ENCODE measurements at regions not wholly inside any gene's neighbourhood (a gene's known extent, or its start where the extent isn't known, plus 50 kb on each side); places are given as distances from the start of the nearest gene placed in this dataset.

DNA sequence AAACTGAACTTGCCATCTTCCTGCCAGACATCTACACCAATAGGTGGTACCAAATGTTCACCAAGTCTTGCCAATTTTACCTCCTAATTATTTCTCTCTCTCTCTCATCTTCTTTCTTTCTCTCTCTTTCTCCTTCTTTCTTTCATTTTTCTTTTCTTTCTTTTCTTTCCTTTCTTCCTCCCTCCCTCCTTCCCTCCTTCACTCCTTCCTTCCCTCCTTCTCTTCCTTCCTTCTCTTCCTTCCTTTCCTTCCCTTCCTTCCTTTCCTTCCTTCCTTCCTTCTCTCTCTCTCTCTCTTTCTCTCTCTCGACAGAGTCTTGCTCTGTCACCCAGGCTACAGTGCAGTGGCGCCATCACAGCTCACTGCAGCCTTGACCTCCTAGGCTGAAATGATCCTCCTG, 55.4 kb upstream of the PSMA6 start:
- no peak for TF ChIP-seq CTCF (tag by site-specific recombination; IDR thresholded peaks at IDR 0.05)
- TF ChIP-seq ZNF26 (tag by site-specific recombination; IDR thresholded peaks at IDR 0.05): no peak
- no peak for TF ChIP-seq ZNF707 (tag by site-specific recombination; IDR thresholded peaks at IDR 0.05)
- TF ChIP-seq ZNF596 (tag by site-specific recombination; IDR thresholded peaks at IDR 0.05): no peak
- no peak for TF ChIP-seq ZBTB21 (tag by site-specific recombination; IDR thresholded peaks at IDR 0.05)
- no peak for TF ChIP-seq ZNF138 (tag by site-specific recombination; IDR thresholded peaks at IDR 0.05; ENCODE audit: borderline replicate concordance)
